ENCODE measurements at regions not wholly inside any gene's neighbourhood (a gene's known extent, or its start where the extent isn't known, plus 50 kb on each side); places are given as distances from the start of the nearest gene placed in this dataset.
"Not testable (repeated sequence)": the region's sequence is repeated elsewhere in the genome, so short reads cannot be mapped to it uniquely, and the experiment has no call there.

GRCh38 chr5:56372491-56372890 lies 139.4 kb upstream of the ANKRD55 start:
- not testable (repeated sequence) for ATAC-seq (replicated peaks in 1 of 4); H3K27ac Mint-ChIP-seq

GRCh38 chr5:56369361-56369811 lies 136.3 kb upstream of the ANKRD55 start:
- 80% methylated on average over 1 of the region's 3 CpGs for WGBS (ENCODE audit: insufficient coverage)
- H3K36me3 Mint-ChIP-seq: no peaks in the 10 kb centered on the region
- CTCF ChIA-PET: no interaction called here
- no peaks in the 10 kb centered on the region for H3K4me1 Mint-ChIP-seq
- Histone ChIP-seq H3K36me3 (ENCODE audit: control insufficient read depth in 2 of 2, extremely low read depth in 1 of 2, insufficient read depth in 1 of 2, low read length in 1 of 2) (no peaks in the 10 kb centered on the region), H3K4me1 (ENCODE audit: control insufficient read depth in 1 of 2, extremely low read depth in 1 of 2, insufficient read depth in 2 of 2, low read length in 2 of 2) (no peaks in the 10 kb centered on the region), H3K27me3 (replicated peaks in 1 of 2; ENCODE audit: control insufficient read depth in 2 of 2, extremely low read depth in 1 of 2, insufficient read depth in 2 of 2, low read length in 1 of 2) (no peaks in the 10 kb centered on the region), H3K27ac (ENCODE audit: low read length) (no peak overlapping the region), H3K9me3 (no peaks in the 10 kb centered on the region), H3K4me3 (ENCODE audit: control insufficient read depth in 1 of 2, extremely low read depth in 1 of 2, low read length in 1 of 2) (no peak overlapping the region)
- DNase-seq (no peak), ATAC-seq (replicated peaks in 1 of 4) (no peak)
- no peak overlapping the region for H3K4me3 Mint-ChIP-seq
- H3K27me3 Mint-ChIP-seq: no peaks in the 10 kb centered on the region
- POLR2A ChIA-PET: no interaction called here
- H3K9me3 Mint-ChIP-seq: no peaks in the 10 kb centered on the region
- no peak overlapping the region for H3K27ac Mint-ChIP-seq

More at GRCh38 chr5:56372491-56372890, 139.4 kb upstream of the ANKRD55 start:
- H3K4me3 Mint-ChIP-seq; H3K27ac ChIP-seq (ENCODE audit: low read length); H3K4me3 ChIP-seq (ENCODE audit: control insufficient read depth in 1 of 2, extremely low read depth in 1 of 2, low read length in 1 of 2); H3K27me3 ChIP-seq (replicated peaks in 1 of 2; ENCODE audit: control insufficient read depth in 2 of 2, extremely low read depth in 1 of 2, insufficient read depth in 2 of 2, low read length in 1 of 2); H3K4me1 Mint-ChIP-seq; H3K36me3 Mint-ChIP-seq; H3K27me3 Mint-ChIP-seq; H3K9me3 ChIP-seq; H3K9me3 Mint-ChIP-seq; H3K4me1 ChIP-seq (ENCODE audit: control insufficient read depth in 1 of 2, extremely low read depth in 1 of 2, insufficient read depth in 2 of 2, low read length in 2 of 2); POLR2A ChIA-PET; DNase-seq; H3K36me3 ChIP-seq (ENCODE audit: control insufficient read depth in 2 of 2, extremely low read depth in 1 of 2, insufficient read depth in 1 of 2, low read length in 1 of 2); CTCF ChIA-PET: not testable (repeated sequence)
- WGBS (ENCODE audit: insufficient coverage): 100% methylated on average over 4 of the region's 31 CpGs

- no CpG with 5 or more reads among the region's 2 CpGs for WGBS (ENCODE audit: insufficient coverage)
- Histone ChIP-seq H3K4me3 (ENCODE audit: control insufficient read depth in 1 of 2, extremely low read depth in 1 of 2, low read length in 1 of 2) (no peak overlapping the region), H3K27ac (ENCODE audit: low read length) (no peak overlapping the region), H3K4me1 (ENCODE audit: control insufficient read depth in 1 of 2, extremely low read depth in 1 of 2, insufficient read depth in 2 of 2, low read length in 2 of 2) (no peaks in the 10 kb centered on the region), H3K27me3 (replicated peaks in 1 of 2; ENCODE audit: control insufficient read depth in 2 of 2, extremely low read depth in 1 of 2, insufficient read depth in 2 of 2, low read length in 1 of 2) (no peaks in the 10 kb centered on the region), H3K36me3 (ENCODE audit: control insufficient read depth in 2 of 2, extremely low read depth in 1 of 2, insufficient read depth in 1 of 2, low read length in 1 of 2) (no peaks in the 10 kb centered on the region), H3K9me3 (no peaks in the 10 kb centered on the region)
- Mint-ChIP-seq H3K36me3 (no peaks in the 10 kb centered on the region), H3K4me1 (no peaks in the 10 kb centered on the region), H3K9me3 (peaks cover 0 to 4% (median 0%) of the 10 kb centered on the region in 3 donors), H3K27ac (no peak overlapping the region), H3K27me3 (no peaks in the 10 kb centered on the region), H3K4me3 (no peak overlapping the region)
- ATAC-seq (replicated peaks in 1 of 4) (no peak), DNase-seq (no peak)
- ChIA-PET CTCF (no interaction called here), POLR2A (no interaction called here)
These were observed 134.6 kb upstream of the ANKRD55 start for GRCh38 chr5:56367748-56368147.

GRCh38 chr5:56366986-56367385 lies 133.9 kb upstream of the ANKRD55 start:
- ChIA-PET CTCF (interaction anchor here in 1 of 2 donors (0.7 kb wide), 1 partner anchor 31 kb away, joined by 7 read pairs; no protein-coding TSS in a partner anchor), POLR2A (no interaction called here)
- no peak overlapping the region for H3K4me3 ChIP-seq (ENCODE audit: control insufficient read depth in 1 of 2, extremely low read depth in 1 of 2, low read length in 1 of 2)
- H3K36me3 ChIP-seq (ENCODE audit: control insufficient read depth in 2 of 2, extremely low read depth in 1 of 2, insufficient read depth in 1 of 2, low read length in 1 of 2): no peaks in the 10 kb centered on the region
- no peak overlapping the region for H3K27ac ChIP-seq (ENCODE audit: low read length)
- no peak overlapping the region for H3K27ac Mint-ChIP-seq
- H3K9me3 Mint-ChIP-seq: peaks cover 0 to 4% (median 0%) of the 10 kb centered on the region in 3 donors
- H3K27me3 ChIP-seq (replicated peaks in 1 of 2; ENCODE audit: control insufficient read depth in 2 of 2, extremely low read depth in 1 of 2, insufficient read depth in 2 of 2, low read length in 1 of 2): no peaks in the 10 kb centered on the region
- no peaks in the 10 kb centered on the region for H3K9me3 ChIP-seq
- no peaks in the 10 kb centered on the region for H3K4me1 Mint-ChIP-seq
- no peaks in the 10 kb centered on the region for H3K4me1 ChIP-seq (ENCODE audit: control insufficient read depth in 1 of 2, extremely low read depth in 1 of 2, insufficient read depth in 2 of 2, low read length in 2 of 2)
- no peak for ATAC-seq (replicated peaks in 1 of 4)
- no peaks in the 10 kb centered on the region for H3K36me3 Mint-ChIP-seq
- no peaks in the 10 kb centered on the region for H3K27me3 Mint-ChIP-seq
- H3K4me3 Mint-ChIP-seq: no peak overlapping the region
- no peak for DNase-seq
- no CpG with 5 or more reads among the region's 1 CpG for WGBS (ENCODE audit: insufficient coverage)

GRCh38 chr5:56361398-56361797 lies 128.3 kb upstream of the ANKRD55 start:
- Histone ChIP-seq H3K4me1 (ENCODE audit: control insufficient read depth in 1 of 2, extremely low read depth in 1 of 2, insufficient read depth in 2 of 2, low read length in 2 of 2) (no peaks in the 10 kb centered on the region), H3K27ac (ENCODE audit: low read length) (no peak overlapping the region), H3K36me3 (ENCODE audit: control insufficient read depth in 2 of 2, extremely low read depth in 1 of 2, insufficient read depth in 1 of 2, low read length in 1 of 2) (no peaks in the 10 kb centered on the region), H3K4me3 (ENCODE audit: control insufficient read depth in 1 of 2, extremely low read depth in 1 of 2, low read length in 1 of 2) (no peak overlapping the region), H3K9me3 (no peaks in the 10 kb centered on the region), H3K27me3 (replicated peaks in 1 of 2; ENCODE audit: control insufficient read depth in 2 of 2, extremely low read depth in 1 of 2, insufficient read depth in 2 of 2, low read length in 1 of 2) (no peaks in the 10 kb centered on the region)
- Mint-ChIP-seq H3K4me3 (no peak overlapping the region), H3K9me3 (peaks cover 0 to 4% (median 0%) of the 10 kb centered on the region in 3 donors), H3K36me3 (no peaks in the 10 kb centered on the region), H3K27ac (no peak overlapping the region), H3K4me1 (peaks cover 3 to 8% (median 5%) of the 10 kb centered on the region in 3 donors), H3K27me3 (no peaks in the 10 kb centered on the region)
- ATAC-seq (replicated peaks in 1 of 4) (no peak), DNase-seq (no peak)
- POLR2A ChIA-PET: no interaction called here
- CTCF ChIA-PET: no interaction called here
- WGBS (ENCODE audit: insufficient coverage): no CpG with 5 or more reads among the region's 2 CpGs

- Histone ChIP-seq H3K36me3 (ENCODE audit: control insufficient read depth in 2 of 2, extremely low read depth in 1 of 2, insufficient read depth in 1 of 2, low read length in 1 of 2) (no peaks in the 10 kb centered on the region), H3K9me3 (no peaks in the 10 kb centered on the region), H3K4me1 (ENCODE audit: control insufficient read depth in 1 of 2, extremely low read depth in 1 of 2, insufficient read depth in 2 of 2, low read length in 2 of 2) (no peaks in the 10 kb centered on the region), H3K27ac (ENCODE audit: low read length) (no peak overlapping the region), H3K4me3 (ENCODE audit: control insufficient read depth in 1 of 2, extremely low read depth in 1 of 2, low read length in 1 of 2) (no peak overlapping the region), H3K27me3 (replicated peaks in 1 of 2; ENCODE audit: control insufficient read depth in 2 of 2, extremely low read depth in 1 of 2, insufficient read depth in 2 of 2, low read length in 1 of 2) (no peaks in the 10 kb centered on the region)
- no peak overlapping the region for H3K4me3 Mint-ChIP-seq
- H3K27ac Mint-ChIP-seq: no peak overlapping the region
- CTCF ChIA-PET: no interaction called here
- ATAC-seq (replicated peaks in 1 of 4) (no peak), DNase-seq (no peak)
- peaks cover 3 to 8% (median 5%) of the 10 kb centered on the region in 3 donors for H3K4me1 Mint-ChIP-seq
- no peaks in the 10 kb centered on the region for H3K27me3 Mint-ChIP-seq
- WGBS (ENCODE audit: insufficient coverage): 36% methylated on average over 3 of the region's 6 CpGs
- no peaks in the 10 kb centered on the region for H3K36me3 Mint-ChIP-seq
- POLR2A ChIA-PET: no interaction called here
- peaks cover 0 to 4% (median 0%) of the 10 kb centered on the region in 3 donors for H3K9me3 Mint-ChIP-seq
These were observed 127.7 kb upstream of the ANKRD55 start for GRCh38 chr5:56360816-56361215.
